Activated CD8-positive, alpha-beta T cell treated with anti-CD3 and anti-CD28 coated beads for 36 hours (primary cell): ENCODE measurements at regions not wholly inside any gene's neighbourhood (a gene's known extent, or its start where the extent isn't known, plus 50 kb on each side); places are given as distances from the start of the nearest gene placed in this dataset.
"Not testable (repeated sequence)": the region's sequence is repeated elsewhere in the genome, so short reads cannot be mapped to it uniquely, and the experiment has no call there.

ENCODE experiments used
- ATAC-seq: fragments of 200-7000 bp; cut with Tn5 transposase; one replicate; pipeline ENCODE4 v1.10.0; 2021; ENCODE audit warnings: mild to moderate bottlenecking, moderate library complexity
- CTCF ChIA-PET: fragments of 350-600 bp; sonication (Branson Sonifier 250); formaldehyde crosslinking; loops from one replicate; lab custom pipeline; 2021; ENCODE audit warnings: antibody characterized with exemption; lab: Charles Lee
- POLR2A ChIA-PET: fragments of 350-600 bp; sonication (Branson Sonifier 250); formaldehyde crosslinking; loops from one replicate; lab custom pipeline; 2021; ENCODE audit warnings: antibody characterized with exemption; lab: Charles Lee
- DNase-seq: peaks from one replicate; pipeline ENCODE4 v3.0.0-alpha.2; 2020
- H3K27ac Mint-ChIP-seq: one replicate; pipeline ENCODE4 v1.8.0; 2021; ENCODE audit warnings: mild to moderate bottlenecking, mixed read lengths
- H3K27me3 Mint-ChIP-seq: one replicate; pipeline ENCODE4 v1.8.0; 2021; ENCODE audit warnings: mixed read lengths
- H3K36me3 Mint-ChIP-seq: one replicate; pipeline ENCODE4 v1.8.0; 2021; ENCODE audit warnings: low read depth, mixed read lengths
- H3K4me1 Mint-ChIP-seq: one replicate; pipeline ENCODE4 v1.8.0; 2021; ENCODE audit warnings: low read depth, mixed read lengths
- H3K4me3 Mint-ChIP-seq: one replicate; pipeline ENCODE4 v1.8.0; 2021; ENCODE audit warnings: mild to moderate bottlenecking, moderate library complexity, mixed read lengths
- H3K9me3 Mint-ChIP-seq: one replicate; pipeline ENCODE4 v1.8.0; 2021; ENCODE audit warnings: mixed read lengths
- CTCF ChIP-seq: fragments of 200-600 bp; IDR thresholded peaks from one replicate; pipeline ENCODE4 v1.8.0; 2022; ENCODE audit warnings: antibody characterized with exemption, mild to moderate bottlenecking
- intact Hi-C: fragments of 100-400 bp; cut with micrococcal nuclease; formaldehyde crosslinking; loops from one replicate; pipeline ENCODE4 v1.10.0; 2022

- no peak for TF ChIP-seq CTCF
- intact Hi-C loops = no loop called here
- H3K4me3 Mint-ChIP-seq = no peak overlapping the region
- no peaks in the 10 kb centered on the region for H3K9me3 Mint-ChIP-seq
- no peak for ATAC-seq
- H3K36me3 Mint-ChIP-seq = no peaks in the 10 kb centered on the region
- no peak overlapping the region for H3K27ac Mint-ChIP-seq
- no peak for DNase-seq
- POLR2A ChIA-PET = no interaction called here
- CTCF ChIA-PET = no interaction called here
- H3K27me3 Mint-ChIP-seq = no peaks in the 10 kb centered on the region
- H3K4me1 Mint-ChIP-seq = peaks cover 2% of the 10 kb centered on the region
Measured at GRCh38 chr16:87149051-87149450, 168.1 kb downstream of the C16orf95 start.

- Mint-ChIP-seq H3K9me3 (no peaks in the 10 kb centered on the region), H3K4me3 (no peak overlapping the region), H3K27ac (no peak overlapping the region), H3K4me1 (no peaks in the 10 kb centered on the region), H3K27me3 (no peaks in the 10 kb centered on the region), H3K36me3 (no peaks in the 10 kb centered on the region)
- no peak for TF ChIP-seq CTCF
- ChIA-PET POLR2A (no interaction called here), CTCF (interaction anchor here (0.6 kb wide), 1 partner anchor 579 kb away, joined by 3 read pairs; no protein-coding TSS in a partner anchor)
- intact Hi-C loops = no loop called here
- DNase-seq (no peak), ATAC-seq (no peak)
Measured at GRCh38 chr16:87150262-87150661, 166.9 kb downstream of the C16orf95 start.

GRCh38 chr16:87150681-87151280 lies 166.4 kb downstream of the C16orf95 start:
- ChIA-PET POLR2A (no interaction called here), CTCF (no interaction called here)
- Mint-ChIP-seq H3K4me3 (no peak overlapping the region), H3K36me3 (no peaks in the 10 kb centered on the region), H3K27ac (no peak overlapping the region), H3K27me3 (no peaks in the 10 kb centered on the region), H3K9me3 (no peaks in the 10 kb centered on the region), H3K4me1 (no peaks in the 10 kb centered on the region)
- TF ChIP-seq CTCF = no peak
- ATAC-seq (no peak), DNase-seq (no peak)
- intact Hi-C loops = no loop called here

GRCh38 chr16:87152221-87152755 lies 164.9 kb downstream of the C16orf95 start:
- ChIA-PET POLR2A (no interaction called here), CTCF (no interaction called here)
- TF ChIP-seq CTCF = no peak
- no peak overlapping the region for H3K27ac Mint-ChIP-seq
- no peak overlapping the region for H3K4me3 Mint-ChIP-seq
- H3K9me3 Mint-ChIP-seq = no peaks in the 10 kb centered on the region
- no peaks in the 10 kb centered on the region for H3K27me3 Mint-ChIP-seq
- intact Hi-C loops = no loop called here
- no peaks in the 10 kb centered on the region for H3K4me1 Mint-ChIP-seq
- H3K36me3 Mint-ChIP-seq = no peaks in the 10 kb centered on the region
- ATAC-seq = no peak
- DNase-seq = no peak

GRCh38 chr16:87153326-87153725 lies 163.9 kb downstream of the C16orf95 start:
- peaks cover under 1% of the 10 kb centered on the region for H3K27me3 Mint-ChIP-seq
- H3K27ac Mint-ChIP-seq = no peak overlapping the region
- no peaks in the 10 kb centered on the region for H3K36me3 Mint-ChIP-seq
- no peaks in the 10 kb centered on the region for H3K9me3 Mint-ChIP-seq
- ChIA-PET POLR2A (no interaction called here), CTCF (no interaction called here)
- ATAC-seq = no peak
- H3K4me3 Mint-ChIP-seq = no peak overlapping the region
- no peak for DNase-seq
- intact Hi-C loops = no loop called here
- no peaks in the 10 kb centered on the region for H3K4me1 Mint-ChIP-seq
- no peak for TF ChIP-seq CTCF

- H3K9me3 Mint-ChIP-seq, H3K4me1 Mint-ChIP-seq, H3K27ac Mint-ChIP-seq, POLR2A ChIA-PET, H3K4me3 Mint-ChIP-seq, ATAC-seq, H3K36me3 Mint-ChIP-seq, CTCF ChIA-PET, intact Hi-C loops, H3K27me3 Mint-ChIP-seq, DNase-seq: not testable (repeated sequence)
Measured at GRCh38 chr16:87155315-87155714, 161.9 kb downstream of the C16orf95 start.
